ENCODE measurements at regions not wholly inside any gene's neighbourhood (a gene's known extent, or its start where the extent isn't known, plus 50 kb on each side); places are given as distances from the start of the nearest gene placed in this dataset.

DNA sequence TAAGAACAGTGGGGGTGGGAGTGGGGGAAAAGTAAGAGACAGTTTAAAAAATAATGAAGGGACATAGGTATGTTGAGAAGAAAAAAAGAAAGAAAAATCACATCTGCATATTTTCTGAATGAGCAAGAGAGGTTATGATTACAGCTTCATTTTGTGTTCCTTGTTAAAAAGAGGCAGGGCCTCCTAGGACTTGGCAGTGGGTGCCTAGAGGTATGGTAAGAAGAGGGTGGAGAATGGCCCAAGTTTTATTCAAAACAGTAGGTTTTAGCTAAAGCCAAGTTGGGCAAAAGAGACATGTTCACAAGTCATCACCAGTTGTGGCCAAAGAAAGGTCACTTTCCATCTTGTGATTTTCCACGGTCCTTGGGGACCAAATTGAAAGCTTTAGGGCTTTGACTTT lies 643.4 kb downstream of the CCDC171 start:
- TF ChIP-seq POLR2A (IDR thresholded peaks at IDR 0.05) (no peak), CTCF (IDR thresholded peaks at IDR 0.05) (no peak), EP300 (IDR thresholded peaks at IDR 0.05) (no peak)

All from ovary (tissue), 3 donors.